OCI-LY3 (cell line): ENCODE measurements at regions not wholly inside any gene's neighbourhood (a gene's known extent, or its start where the extent isn't known, plus 50 kb on each side); places are given as distances from the start of the nearest gene placed in this dataset.

ENCODE experiments used
- H2AFZ ChIP-seq: fragments of 200-600, 300-600 bp; shearing (Covaris generic); 2 replicates; pipeline ENCODE4 v1.6.0; 2014; ENCODE audit warnings: antibody characterized with exemption, low read depth, low read length
- H3K27ac ChIP-seq: fragments of 200-600, 300-600 bp; sonication (generic); 2 replicates; pipeline ENCODE4 v1.5.1; 2014; ENCODE audit warnings: mild to moderate bottlenecking, low read length, moderate library complexity, mixed read lengths
- H3K27me3 ChIP-seq: fragments of 200-600, 300-600 bp; sonication (generic); 2 replicates; pipeline ENCODE4 v1.6.1; 2014; ENCODE audit warnings: low read depth, low read length, mixed read lengths
- H3K36me3 ChIP-seq: fragments of 200-600, 300-600 bp; sonication (generic); replicated peaks from 2 replicates; pipeline ENCODE3; 2014; ENCODE audit warnings: low read depth, low read length, mixed read lengths
- H3K4me1 ChIP-seq: fragments of 300-600, 200-600 bp; sonication (generic); 2 replicates; pipeline ENCODE4 v1.6.1; 2014; ENCODE audit warnings: low read length, mixed read lengths
- H3K4me2 ChIP-seq: fragments of 200-600, 300-600 bp; sonication (generic); 2 replicates; pipeline ENCODE4 v1.6.1; 2014; ENCODE audit warnings: low read length, mixed read lengths
- H3K4me3 ChIP-seq: fragments of 300-600, 200-600 bp; sonication (generic); 2 replicates; pipeline ENCODE4 v1.5.1; 2014; ENCODE audit warnings: antibody characterized with exemption, mild to moderate bottlenecking, low read length, moderate library complexity
- H3K79me2 ChIP-seq: fragments of 300-600, 200-600 bp; shearing (Covaris generic); 2 replicates; pipeline ENCODE4 v1.6.1; 2014; ENCODE audit warnings: mild to moderate bottlenecking, low read length, mixed read lengths
- H3K9ac ChIP-seq: fragments of 300-600, 200-600 bp; shearing (Covaris generic); 2 replicates; pipeline ENCODE4 v1.6.0; 2014; ENCODE audit warnings: mild to moderate bottlenecking, low read length, moderate library complexity
- H3K9me3 ChIP-seq: fragments of 200-600, 300-600 bp; shearing (Covaris generic); 2 replicates; pipeline ENCODE4 v1.6.1; 2014; ENCODE audit warnings: low read length, mixed read lengths; ENCODE audit not compliant: insufficient read depth
- H4K20me1 ChIP-seq: fragments of 200-600, 300-600 bp; sonication (generic); 2 replicates; pipeline ENCODE4 v1.6.1; 2016; ENCODE audit warnings: low read length, mixed read lengths; ENCODE audit not compliant: insufficient read depth
- CTCF ChIP-seq: fragments of 200-600, 300-600 bp; sonication (generic); IDR thresholded peaks from 2 replicates; pipeline ENCODE4 v1.5.1; 2014; ENCODE audit warnings: antibody characterized with exemption, low read length, low read depth
- EZH2phosphoT487 ChIP-seq: fragments of 200-600 bp; shearing (Covaris generic); IDR thresholded peaks from 2 replicates; pipeline ENCODE4 v1.6.1; 2018; ENCODE audit warnings: antibody characterized with exemption, mixed run types, low read depth

GRCh38 chr5:155921621-155922020 lies 405.3 kb upstream of the SGCD start:
- H3K79me2 ChIP-seq = no peaks in the 10 kb centered on the region
- no peak for TF ChIP-seq EZH2phosphoT487
- no peak for TF ChIP-seq CTCF
- no peak overlapping the region for H2AFZ ChIP-seq
- H4K20me1 ChIP-seq = no peaks in the 10 kb centered on the region
- no peaks in the 10 kb centered on the region for H3K27me3 ChIP-seq
- H3K4me3 ChIP-seq = no peak overlapping the region
- no peaks in the 10 kb centered on the region for H3K36me3 ChIP-seq
- H3K9me3 ChIP-seq = no peaks in the 10 kb centered on the region
- H3K4me1 ChIP-seq = no peaks in the 10 kb centered on the region
- no peak overlapping the region for H3K4me2 ChIP-seq
- no peak overlapping the region for H3K9ac ChIP-seq
- no peak overlapping the region for H3K27ac ChIP-seq

DNA sequence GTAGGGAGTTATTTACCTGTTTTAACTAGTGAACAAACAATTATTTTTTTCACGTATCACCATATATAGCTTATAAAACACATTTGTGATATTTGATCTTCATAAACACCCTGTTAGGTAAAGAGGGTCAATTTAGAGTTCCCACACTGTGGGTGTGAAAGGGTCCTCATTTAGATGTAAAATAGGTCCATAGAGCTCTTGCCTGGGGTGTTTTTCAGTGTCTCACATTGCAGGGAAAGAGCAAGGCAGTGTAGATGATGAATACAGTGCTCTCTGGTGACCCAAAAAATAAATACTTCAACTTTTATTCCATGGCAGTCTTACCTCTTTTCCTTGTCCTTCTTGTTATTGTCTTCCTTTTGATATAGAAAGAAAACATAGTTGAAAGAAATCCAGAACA lies 403.2 kb upstream of the SGCD start:
- no peak overlapping the region for H3K4me3 ChIP-seq
- H3K27me3 ChIP-seq = no peaks in the 10 kb centered on the region
- no peak overlapping the region for H3K4me2 ChIP-seq
- H3K79me2 ChIP-seq = no peaks in the 10 kb centered on the region
- H2AFZ ChIP-seq = no peak overlapping the region
- H3K9me3 ChIP-seq = no peaks in the 10 kb centered on the region
- no peak overlapping the region for H3K27ac ChIP-seq
- no peaks in the 10 kb centered on the region for H4K20me1 ChIP-seq
- H3K4me1 ChIP-seq = no peaks in the 10 kb centered on the region
- no peaks in the 10 kb centered on the region for H3K36me3 ChIP-seq
- no peak for TF ChIP-seq CTCF
- TF ChIP-seq EZH2phosphoT487 = no peak
- no peak overlapping the region for H3K9ac ChIP-seq

DNA sequence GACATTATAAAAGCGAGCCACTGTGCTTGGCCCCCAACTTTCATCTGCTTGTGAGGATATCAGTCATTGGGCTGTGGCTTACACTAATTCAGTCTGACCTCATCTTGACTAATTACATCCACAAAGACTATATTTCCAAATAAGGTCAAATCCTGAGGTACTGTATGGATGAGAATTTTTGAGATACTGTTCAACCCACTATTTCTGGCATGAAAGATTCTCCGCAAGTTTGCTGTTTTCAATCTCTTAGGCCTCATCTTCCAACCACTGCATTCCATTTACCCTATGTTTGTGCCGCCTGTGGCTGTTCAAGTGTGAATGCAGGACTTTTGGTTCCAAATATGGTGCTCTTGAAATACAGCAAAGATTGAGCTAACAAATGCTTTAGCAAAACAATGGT lies 400.9 kb upstream of the SGCD start:
- Histone ChIP-seq H3K27me3 (no peaks in the 10 kb centered on the region), H3K36me3 (no peaks in the 10 kb centered on the region)
- TF ChIP-seq CTCF (no peak), EZH2phosphoT487 (no peak)

GRCh38 chr5:155926766-155927165 lies 400.2 kb upstream of the SGCD start:
- H3K36me3 ChIP-seq = no peaks in the 10 kb centered on the region
- no peaks in the 10 kb centered on the region for H3K4me1 ChIP-seq
- no peaks in the 10 kb centered on the region for H3K79me2 ChIP-seq
- no peak for TF ChIP-seq CTCF
- no peak for TF ChIP-seq EZH2phosphoT487
- no peaks in the 10 kb centered on the region for H3K9me3 ChIP-seq
- no peak overlapping the region for H3K4me3 ChIP-seq
- no peaks in the 10 kb centered on the region for H3K27me3 ChIP-seq
- H3K4me2 ChIP-seq = no peak overlapping the region
- no peak overlapping the region for H2AFZ ChIP-seq
- H3K27ac ChIP-seq = no peak overlapping the region
- H3K9ac ChIP-seq = no peak overlapping the region
- H4K20me1 ChIP-seq = no peaks in the 10 kb centered on the region

More for the DNA sequence above, 400.9 kb upstream of the SGCD start:
- no peak overlapping the region for H3K4me3 ChIP-seq
- no peaks in the 10 kb centered on the region for H3K9me3 ChIP-seq
- H3K9ac ChIP-seq = no peak overlapping the region
- no peaks in the 10 kb centered on the region for H3K79me2 ChIP-seq
- no peak overlapping the region for H2AFZ ChIP-seq
- H3K4me2 ChIP-seq = no peak overlapping the region
- no peak overlapping the region for H3K27ac ChIP-seq
- no peaks in the 10 kb centered on the region for H4K20me1 ChIP-seq
- H3K4me1 ChIP-seq = no peaks in the 10 kb centered on the region
